GM18505 (cell line): ENCODE measurements at regions not wholly inside any gene's neighbourhood (a gene's known extent, or its start where the extent isn't known, plus 50 kb on each side); places are given as distances from the start of the nearest gene placed in this dataset.

Experiments used
- ATAC-seq: cut with Tn5 transposase; IDR thresholded peaks from one replicate; pipeline ENCODE4 v1.9.1; 2021; ENCODE audit not compliant: unreplicated experiment
- POLR2A ChIP-seq: IDR thresholded peaks from 4 replicates; pipeline ENCODE4 v1.6.1; 2011; ENCODE audit warnings: borderline replicate concordance; ENCODE audit not compliant: insufficient read depth, insufficient read length; ENCODE audit errors: extremely low read depth

GRCh38 chr4:164440199-164440598, 313.7 kb upstream of the SMIM31 start:
- no peak for ATAC-seq
- no peak for TF ChIP-seq POLR2A

GRCh38 chr4:164441109-164441508, 312.8 kb upstream of the SMIM31 start:
- no peak for TF ChIP-seq POLR2A
- ATAC-seq: no peak

DNA sequence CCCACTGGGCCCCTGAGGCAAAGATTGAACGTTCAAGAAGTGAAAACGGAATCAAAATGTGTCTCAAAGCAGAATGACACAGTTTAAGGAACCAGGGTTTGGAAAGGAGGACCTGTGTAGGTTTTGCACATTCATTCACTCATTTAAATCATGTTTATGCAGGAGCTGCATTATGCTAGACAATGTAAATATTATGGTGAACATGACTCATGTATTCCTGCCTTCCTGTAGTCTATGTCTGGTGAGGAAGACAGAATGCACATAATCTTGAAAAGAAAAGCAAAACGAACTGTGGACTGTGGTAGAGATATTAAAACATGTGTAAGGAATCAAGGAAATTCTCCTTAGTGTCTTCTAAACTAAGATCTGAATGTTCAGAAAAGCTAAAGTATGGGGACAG, 311.8 kb upstream of the SMIM31 start:
- no peak for ATAC-seq
- TF ChIP-seq POLR2A: no peak

GRCh38 chr4:164446516-164446915, 307.4 kb upstream of the SMIM31 start:
- ATAC-seq: no peak
- no peak for TF ChIP-seq POLR2A

GRCh38 chr4:164461901-164462300, 292.0 kb upstream of the SMIM31 start:
- no peak for TF ChIP-seq POLR2A
- ATAC-seq: no peak

- TF ChIP-seq POLR2A: no peak
- no peak for ATAC-seq
These were observed 291.5 kb upstream of the SMIM31 start for GRCh38 chr4:164462471-164462870.

GRCh38 chr4:164464313-164464712, 289.6 kb upstream of the SMIM31 start:
- no peak for TF ChIP-seq POLR2A
- no peak for ATAC-seq

- no peak for ATAC-seq
These were observed 286.4 kb upstream of the SMIM31 start for GRCh38 chr4:164467493-164467892.

DNA sequence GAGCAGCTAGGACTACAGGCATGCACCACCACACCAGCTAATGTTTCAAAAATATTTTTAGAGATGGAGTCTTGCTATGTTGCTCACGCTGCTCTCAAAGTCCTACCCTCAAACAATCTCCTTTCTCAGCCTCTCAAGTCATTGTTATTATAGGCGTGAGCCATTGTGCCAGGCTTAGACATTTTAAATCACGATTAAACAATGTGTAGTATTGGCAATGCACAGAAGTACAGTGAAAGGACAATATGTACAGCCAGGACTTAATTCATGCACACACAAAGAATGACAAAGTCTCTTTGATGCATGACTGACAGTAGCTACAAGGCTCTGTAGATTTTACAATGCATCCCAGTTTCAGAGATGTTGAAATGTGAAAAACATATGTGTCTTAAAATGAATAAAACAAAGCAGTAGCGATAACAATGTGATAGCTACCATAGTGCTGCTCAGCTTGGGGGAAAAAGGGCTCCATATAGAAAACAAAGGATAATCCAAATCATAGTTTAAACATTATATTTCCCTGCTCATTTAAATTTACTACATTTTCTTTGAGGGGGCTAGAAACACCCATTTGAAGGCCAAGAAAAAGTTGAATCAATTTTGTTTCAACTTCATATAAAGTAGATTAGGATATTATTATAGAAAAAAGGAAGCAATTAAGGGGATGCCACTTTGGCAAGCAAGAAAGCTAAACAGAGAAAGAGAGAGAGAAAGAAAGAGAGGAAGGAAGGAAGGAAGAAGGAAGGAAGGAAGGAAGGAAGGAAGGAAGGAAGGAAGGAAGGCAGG, 272.4 kb upstream of the SMIM31 start:
- TF ChIP-seq POLR2A: no peak
- ATAC-seq: no peak

More at GRCh38 chr4:164467493-164467892, 286.4 kb upstream of the SMIM31 start:
- no peak for TF ChIP-seq POLR2A

DNA sequence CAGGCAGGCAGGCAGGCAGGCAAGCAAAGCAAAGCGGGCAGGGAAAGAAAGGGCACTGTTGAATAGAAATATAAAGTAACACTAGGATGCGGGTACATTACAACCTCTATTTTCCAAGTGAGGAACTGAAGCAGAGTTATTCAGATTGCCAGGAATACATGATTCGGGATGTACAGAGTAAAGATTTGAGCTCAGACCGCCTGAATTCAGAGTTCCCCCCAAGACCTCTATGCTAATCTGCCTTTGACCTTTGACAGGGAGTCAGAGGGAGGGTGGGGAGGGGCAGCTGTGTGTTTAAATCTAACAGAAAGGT, 271.9 kb upstream of the SMIM31 start:
- no peak for ATAC-seq
- no peak for TF ChIP-seq POLR2A

DNA sequence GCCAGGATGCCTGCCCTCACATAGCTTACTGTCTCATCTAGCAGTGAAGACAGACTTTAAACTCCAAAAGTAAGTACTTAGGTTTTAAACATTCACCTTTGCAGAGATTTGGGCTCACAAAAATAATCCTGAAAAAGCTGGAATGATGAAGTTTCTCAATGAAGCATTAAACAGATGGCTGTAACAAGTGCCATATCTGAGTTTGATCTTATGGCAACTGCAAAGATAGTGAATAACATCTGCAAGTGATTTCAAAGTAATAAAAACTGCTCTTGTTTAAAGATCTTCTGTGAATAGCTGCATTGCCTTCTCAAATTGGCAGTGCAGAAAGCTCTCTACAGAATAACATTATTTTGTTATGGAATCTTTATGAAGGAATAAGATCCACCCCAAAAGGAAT, 271.2 kb upstream of the SMIM31 start:
- ATAC-seq: no peak
- no peak for TF ChIP-seq POLR2A

GRCh38 chr4:164483711-164484110, 270.2 kb upstream of the SMIM31 start:
- TF ChIP-seq POLR2A: no peak
- ATAC-seq: no peak

DNA sequence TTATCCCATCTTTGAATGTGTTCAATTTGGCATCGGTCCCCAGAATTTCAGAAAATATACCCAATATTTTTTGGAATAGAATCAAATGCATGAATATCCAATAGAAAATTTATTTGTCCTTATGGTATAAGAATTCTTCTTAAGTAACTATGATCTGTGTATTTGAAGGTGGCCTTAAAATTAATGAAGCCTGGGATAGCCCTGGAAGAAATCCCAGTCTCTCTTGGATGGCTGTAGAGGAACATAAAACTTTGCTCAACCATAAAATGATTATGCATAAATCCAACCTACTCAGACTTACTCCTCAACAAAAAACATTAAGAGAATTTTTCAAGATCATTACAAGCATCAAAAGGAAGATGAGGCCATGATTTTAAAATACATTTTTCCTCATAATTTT, 269.4 kb upstream of the SMIM31 start:
- no peak for ATAC-seq
- TF ChIP-seq POLR2A: no peak

GRCh38 chr4:164485136-164485535, 268.8 kb upstream of the SMIM31 start:
- no peak for ATAC-seq
- no peak for TF ChIP-seq POLR2A

DNA sequence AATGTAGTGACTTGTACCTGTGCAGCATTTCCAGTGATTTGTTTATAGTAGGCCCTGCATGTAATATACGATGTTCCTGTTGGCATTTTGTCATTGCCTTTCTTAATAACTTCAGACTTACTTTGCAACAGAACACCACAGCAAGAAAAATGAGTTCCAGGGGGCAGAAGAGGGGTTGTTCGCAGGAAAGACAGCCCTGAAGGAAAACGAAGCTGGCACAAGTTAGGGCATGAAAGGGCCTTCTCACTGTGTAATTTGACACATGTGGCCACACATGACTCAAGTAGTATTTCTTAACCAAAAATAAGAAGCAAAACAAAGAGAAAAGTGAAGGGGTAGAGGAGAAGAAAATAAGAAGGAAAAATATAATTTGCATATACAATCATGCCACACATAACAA, 265.8 kb upstream of the SMIM31 start:
- no peak for TF ChIP-seq POLR2A
- no peak for ATAC-seq
